Psoas muscle (tissue), 7 donors: ENCODE measurements at regions not wholly inside any gene's neighbourhood (a gene's known extent, or its start where the extent isn't known, plus 50 kb on each side); places are given as distances from the start of the nearest gene placed in this dataset.

Source experiments
- ATAC-seq, 4 donors: fragments of 200-7000 bp; cut with Tn5 transposase; one replicate each; pipeline ENCODE4 v1.9.1; 2020; ENCODE audit warnings: moderate library complexity in 3 of 4, mild to moderate bottlenecking in 2 of 4
- DNase-seq, 2 donors: peaks; one replicate each; pipeline ENCODE4 v3.0.0-alpha.2; 2020
- H3K27ac ChIP-seq: fragments of 200-600 bp; one replicate; pipeline ENCODE4 v1.8.0; 2022
- H3K27me3 ChIP-seq, 3 donors: fragments of 200-600 bp in 1 of 3; one replicate each; pipeline versions ENCODE4 v1.6.1 to v1.8.0; 2013 to 2022; ENCODE audit warnings: low read length in 2 of 3, mild to moderate bottlenecking in 2 of 3, moderate library complexity in 1 of 3; ENCODE audit not compliant: insufficient read depth in 3 of 3
- H3K36me3 ChIP-seq, 2 donors: fragments of 200-600 bp in 1 of 2; one replicate each; pipeline versions ENCODE4 v1.6.1 to v1.8.0; 2013 to 2022; ENCODE audit warnings: low read depth in 1 of 2, mild to moderate bottlenecking in 1 of 2, moderate library complexity in 1 of 2; ENCODE audit not compliant: insufficient read depth in 1 of 2
- H3K4me1 ChIP-seq: fragments of 200-600 bp; one replicate; pipeline ENCODE4 v1.8.0; 2022
- H3K4me3 ChIP-seq: fragments of 200-600 bp; one replicate; pipeline ENCODE4 v1.8.0; 2022; ENCODE audit warnings: mild to moderate bottlenecking
- H3K9me3 ChIP-seq: fragments of 200-600 bp; one replicate; pipeline ENCODE4 v1.8.0; 2022
- CTCF ChIP-seq: fragments of 200-600 bp; IDR thresholded peaks from one replicate; pipeline ENCODE4 v1.8.0; 2022; ENCODE audit warnings: antibody characterized with exemption
- WGBS, 3 donors: extraction: QIAGEN DNeasy Blood & Tissue Kit; methylation state at CpG; one replicate each; pipeline versions ENCODE4 v1.1.6 to v1.1.7; 2013; 5-methylcytosine and 5-hydroxymethylcytosine counted together
- intact Hi-C, 2 donors: fragments of 100-400 bp; cut with DNase I; formaldehyde crosslinking; loops; one replicate each; pipeline versions ENCODE4 v1.11.0 to v1.14.2; 2022
- donor health status: healthy with polysubstance abuse.
- donor health status: DM: no; HTN: no; CAD: no; lungs with moderate emphysema.
- donor health status: Bipolar disorder and iron deficiency.
- donor health status: healthy.
- donor health status: DM: yes; HTN: yes; CAD: no.
- donor health status: DM: no; HTN: no; CAD: no.
- donor health status: DM: yes; HTN: yes; CAD: no.

GRCh38 chr19:30313353-30313750 is 58.8 kb upstream of the ZNF536 start:
- H3K4me3 ChIP-seq: no peak overlapping the region
- no peaks in the 10 kb centered on the region for H3K27me3 ChIP-seq
- H3K36me3 ChIP-seq: no peaks in the 10 kb centered on the region
- intact Hi-C loops: no loop called here
- no peak for ATAC-seq
- no peak for DNase-seq
- TF ChIP-seq CTCF: no peak
- WGBS, 3 donors: 78 to 94% (median 88%) methylated on average over 2 of the region's 2 CpGs
- no peak overlapping the region for H3K27ac ChIP-seq
- H3K9me3 ChIP-seq: no peaks in the 10 kb centered on the region
- H3K4me1 ChIP-seq: no peaks in the 10 kb centered on the region

GRCh38 chr19:30314056-30314804 is 58.0 kb upstream of the ZNF536 start:
- 90 to 92% (median 90%) methylated on average over 14 of the region's 14 CpGs for WGBS, 3 donors
- DNase-seq (no peak), ATAC-seq (no peak)
- Histone ChIP-seq H3K36me3 (no peaks in the 10 kb centered on the region), H3K27ac (no peak overlapping the region), H3K4me1 (no peaks in the 10 kb centered on the region), H3K9me3 (no peaks in the 10 kb centered on the region), H3K27me3 (no peaks in the 10 kb centered on the region), H3K4me3 (no peak overlapping the region)
- intact Hi-C loops: no loop called here
- TF ChIP-seq CTCF: no peak

GRCh38 chr19:30314805-30315155 is 57.4 kb upstream of the ZNF536 start:
- Histone ChIP-seq H3K9me3 (no peaks in the 10 kb centered on the region), H3K4me3 (no peak overlapping the region), H3K27me3 (no peaks in the 10 kb centered on the region), H3K27ac (no peak overlapping the region), H3K4me1 (no peaks in the 10 kb centered on the region), H3K36me3 (no peaks in the 10 kb centered on the region)
- DNase-seq: no peak
- 91 to 93% (median 91%) methylated on average over 5 of the region's 5 CpGs for WGBS, 3 donors
- no peak for ATAC-seq
- intact Hi-C loops: no loop called here
- no peak for TF ChIP-seq CTCF

- DNase-seq (no peak), ATAC-seq (no peak)
- no peaks in the 10 kb centered on the region for H3K9me3 ChIP-seq
- 98 to 100% (median 99%) methylated on average over 2 of the region's 2 CpGs for WGBS, 3 donors
- no peak overlapping the region for H3K4me3 ChIP-seq
- no peaks in the 10 kb centered on the region for H3K27me3 ChIP-seq
- no peak overlapping the region for H3K27ac ChIP-seq
- intact Hi-C loops: no loop called here
- no peaks in the 10 kb centered on the region for H3K36me3 ChIP-seq
- no peak for TF ChIP-seq CTCF
- H3K4me1 ChIP-seq: no peaks in the 10 kb centered on the region
These were observed 57.0 kb upstream of the ZNF536 start for GRCh38 chr19:30315159-30315558.

GRCh38 chr19:30316000-30316491 is 56.1 kb upstream of the ZNF536 start:
- 97% methylated on average over 4 of the region's 4 CpGs for WGBS, 3 donors

More at GRCh38 chr19:30316000-30316491, 56.1 kb upstream of the ZNF536 start:
- TF ChIP-seq CTCF: no peak
- H3K27me3 ChIP-seq: no peaks in the 10 kb centered on the region
- H3K4me1 ChIP-seq: no peaks in the 10 kb centered on the region
- no peak overlapping the region for H3K27ac ChIP-seq
- no peak overlapping the region for H3K4me3 ChIP-seq
- DNase-seq (no peak), ATAC-seq (no peak)
- H3K9me3 ChIP-seq: no peaks in the 10 kb centered on the region
- intact Hi-C loops: no loop called here
- H3K36me3 ChIP-seq: no peaks in the 10 kb centered on the region
